ENCODE measurements at regions not wholly inside any gene's neighbourhood (a gene's known extent, or its start where the extent isn't known, plus 50 kb on each side); places are given as distances from the start of the nearest gene placed in this dataset.
"Not testable (repeated sequence)": the region's sequence is repeated elsewhere in the genome, so short reads cannot be mapped to it uniquely, and the experiment has no call there.

DNA sequence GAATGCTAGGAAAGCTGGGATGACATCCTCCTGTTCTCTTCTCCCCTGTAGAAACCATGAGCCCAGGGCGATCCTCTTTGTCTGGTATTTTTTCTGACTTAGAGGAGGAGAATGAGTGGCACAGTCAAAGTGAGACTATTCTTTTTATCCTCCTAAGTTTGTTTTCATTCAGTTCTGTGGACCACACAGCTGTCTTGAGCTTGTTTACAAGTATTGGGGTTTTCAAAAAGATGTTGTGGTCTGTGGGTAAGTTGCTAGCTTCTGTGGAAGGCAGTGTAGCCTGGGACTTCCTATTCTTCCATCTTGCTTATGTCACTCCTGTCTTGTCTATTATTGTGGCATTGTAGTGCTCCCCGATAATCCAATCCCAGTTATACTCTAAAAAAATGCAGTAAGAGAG lies 223.0 kb downstream of the PAPSS1 start:
- Mint-ChIP-seq H3K36me3 (ENCODE audit: low read depth) (no peaks in the 10 kb centered on the region), H3K9me3 (no peaks in the 10 kb centered on the region)

DNA sequence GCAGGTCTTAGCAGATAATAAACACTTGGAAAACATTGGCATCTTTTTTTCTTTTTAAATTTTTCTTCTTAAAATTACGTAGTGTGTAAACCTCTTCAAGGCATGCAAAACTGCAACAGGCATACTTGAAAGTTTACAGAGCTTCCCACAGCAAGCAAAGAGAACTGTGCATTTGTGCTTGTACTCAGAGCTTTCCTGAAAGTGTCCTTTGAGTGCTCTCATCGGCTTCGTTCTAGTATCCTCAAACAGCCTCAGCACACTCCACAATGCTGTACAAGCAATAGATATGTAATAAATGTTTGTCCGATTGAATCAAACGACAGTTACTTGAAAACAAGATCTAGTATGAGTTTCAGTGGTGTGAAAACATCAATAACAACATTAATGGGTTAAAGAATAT lies 227.5 kb downstream of the PAPSS1 start:
- Mint-ChIP-seq H3K27me3 (ENCODE audit: low read depth) (no peaks in the 10 kb centered on the region), H3K9me3 (no peaks in the 10 kb centered on the region), H3K27ac (no peak overlapping the region), H3K4me3 (ENCODE audit: low read depth) (no peak overlapping the region), H3K36me3 (ENCODE audit: low read depth) (no peaks in the 10 kb centered on the region), H3K4me1 (ENCODE audit: low read depth) (peaks cover 7% of the 10 kb centered on the region)
- intact Hi-C loops (cut with micrococcal nuclease), result no loop called here
- no peak for DNase-seq (ENCODE audit: low spot score)

More for the DNA sequence above, 223.0 kb downstream of the PAPSS1 start:
- intact Hi-C loops (cut with micrococcal nuclease), result no loop called here
- Mint-ChIP-seq H3K27ac (no peak overlapping the region), H3K4me3 (ENCODE audit: low read depth) (no peak overlapping the region), H3K27me3 (ENCODE audit: low read depth) (no peaks in the 10 kb centered on the region), H3K4me1 (ENCODE audit: low read depth) (peaks cover 9% of the 10 kb centered on the region)
- no peak for DNase-seq (ENCODE audit: low spot score)

DNA sequence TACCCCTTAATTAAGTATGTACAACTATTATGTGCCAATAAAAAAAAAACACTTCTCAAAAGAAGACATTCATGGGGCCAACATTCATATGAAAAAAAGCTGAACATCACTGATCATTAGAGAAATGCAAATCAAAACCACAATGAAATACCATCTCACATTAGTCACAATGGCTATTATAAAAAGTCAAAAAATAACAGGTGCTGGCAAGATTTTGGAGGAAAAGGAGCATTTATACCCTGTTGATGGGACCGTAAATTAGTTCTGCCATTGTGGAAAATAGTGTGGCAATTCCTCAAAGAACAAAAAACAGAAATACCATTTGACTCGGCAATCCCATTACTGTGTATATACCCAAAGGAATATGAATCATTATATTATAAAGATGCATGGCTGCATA lies 229.9 kb downstream of the PAPSS1 start:
- Mint-ChIP-seq H3K4me1 (ENCODE audit: low read depth) (no peaks in the 10 kb centered on the region), H3K27ac (no peak overlapping the region), H3K9me3 (no peaks in the 10 kb centered on the region), H3K36me3 (ENCODE audit: low read depth) (no peaks in the 10 kb centered on the region), H3K4me3 (ENCODE audit: low read depth) (no peak overlapping the region), H3K27me3 (ENCODE audit: low read depth) (no peaks in the 10 kb centered on the region)
- intact Hi-C loops (cut with micrococcal nuclease), result no loop called here
- DNase-seq (ENCODE audit: low spot score), result no peak

DNA sequence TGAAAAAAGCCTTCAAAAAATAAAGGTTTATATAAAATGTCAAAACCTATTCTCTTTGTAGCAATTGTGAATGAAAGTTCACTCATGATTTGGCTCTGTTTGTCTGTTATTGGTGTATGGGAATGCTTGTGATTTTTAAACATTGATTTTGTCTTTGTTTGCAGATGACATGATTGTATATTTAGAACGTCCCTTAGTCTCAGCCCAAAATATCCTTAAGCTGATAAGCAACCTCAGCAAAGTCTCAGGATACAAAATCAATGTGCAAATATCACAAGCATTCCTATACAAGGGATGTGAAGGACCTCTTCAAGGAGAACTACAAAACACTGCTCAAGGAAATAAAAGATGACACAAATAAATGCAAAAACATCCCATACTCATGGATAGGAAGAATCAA lies 236.4 kb downstream of the PAPSS1 start:
- H3K9me3 Mint-ChIP-seq, result peaks cover 15% of the 10 kb centered on the region
- H3K36me3 Mint-ChIP-seq (ENCODE audit: low read depth); H3K4me1 Mint-ChIP-seq (ENCODE audit: low read depth); H3K27ac Mint-ChIP-seq; H3K4me3 Mint-ChIP-seq (ENCODE audit: low read depth); DNase-seq (ENCODE audit: low spot score); intact Hi-C loops (cut with micrococcal nuclease); H3K27me3 Mint-ChIP-seq (ENCODE audit: low read depth): not testable (repeated sequence)

DNA sequence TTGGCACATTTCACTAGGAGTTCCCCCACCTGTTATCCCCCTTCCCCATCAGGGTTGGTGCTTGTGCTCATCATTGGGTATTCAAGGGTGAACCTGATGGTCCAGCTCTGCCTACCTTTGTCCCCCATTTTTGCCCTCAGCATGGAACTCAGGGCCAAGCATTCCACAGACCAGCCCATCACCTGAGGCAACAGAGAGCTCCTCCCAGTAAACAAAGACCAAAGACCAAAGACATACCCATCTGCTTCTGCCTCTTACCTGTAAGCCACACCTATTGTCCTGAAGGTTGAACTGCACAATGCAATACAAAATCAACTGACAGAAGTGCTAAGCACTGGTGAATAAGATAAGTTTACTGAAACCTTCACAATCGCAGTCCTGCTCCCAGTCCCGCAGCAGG lies 237.5 kb downstream of the PAPSS1 start:
- Mint-ChIP-seq H3K27ac (no peak overlapping the region), H3K9me3 (peaks cover 15% of the 10 kb centered on the region), H3K27me3 (ENCODE audit: low read depth) (no peaks in the 10 kb centered on the region), H3K4me3 (ENCODE audit: low read depth) (no peak overlapping the region), H3K36me3 (ENCODE audit: low read depth) (no peaks in the 10 kb centered on the region), H3K4me1 (ENCODE audit: low read depth) (no peaks in the 10 kb centered on the region)
- DNase-seq (ENCODE audit: low spot score), result no peak
- intact Hi-C loops (cut with micrococcal nuclease), result no loop called here

DNA sequence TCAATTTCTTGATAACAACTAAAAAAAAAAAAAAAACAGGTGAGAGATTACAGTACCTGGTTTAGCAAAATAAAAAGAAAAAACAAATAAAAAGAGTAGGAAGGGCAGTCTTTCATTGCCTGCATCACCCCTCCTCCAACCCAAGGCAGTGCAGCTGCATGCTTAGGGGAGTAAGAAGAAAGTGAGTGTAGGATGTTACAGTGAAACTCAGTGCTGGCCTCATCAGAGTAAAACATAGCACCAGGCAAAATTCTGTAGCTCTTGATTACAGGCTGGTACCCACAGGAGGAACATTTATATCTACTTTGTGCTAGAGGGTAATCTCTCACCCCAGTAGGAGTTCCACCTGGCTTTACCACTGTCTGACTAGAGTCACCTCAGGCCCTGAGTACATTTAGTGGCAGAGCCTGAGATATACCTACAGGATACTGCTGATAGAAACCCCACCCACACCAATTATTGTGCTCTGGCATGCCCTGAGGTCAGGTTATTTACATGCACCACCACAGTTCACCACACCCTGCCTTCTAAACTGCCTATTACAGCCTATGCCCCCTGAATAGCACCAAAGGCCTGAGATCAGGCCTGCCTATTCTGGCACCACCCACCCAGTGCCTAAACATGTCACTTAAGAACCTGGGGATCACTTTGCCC lies 241.6 kb downstream of the PAPSS1 start:
- Mint-ChIP-seq H3K36me3 (ENCODE audit: low read depth) (no peaks in the 10 kb centered on the region), H3K4me3 (ENCODE audit: low read depth) (no peak overlapping the region), H3K27ac (no peak overlapping the region), H3K9me3 (peaks cover 10% of the 10 kb centered on the region), H3K4me1 (ENCODE audit: low read depth) (no peaks in the 10 kb centered on the region), H3K27me3 (ENCODE audit: low read depth) (no peaks in the 10 kb centered on the region)
- intact Hi-C loops (cut with micrococcal nuclease), result no loop called here
- no peak for DNase-seq (ENCODE audit: low spot score)

DNA sequence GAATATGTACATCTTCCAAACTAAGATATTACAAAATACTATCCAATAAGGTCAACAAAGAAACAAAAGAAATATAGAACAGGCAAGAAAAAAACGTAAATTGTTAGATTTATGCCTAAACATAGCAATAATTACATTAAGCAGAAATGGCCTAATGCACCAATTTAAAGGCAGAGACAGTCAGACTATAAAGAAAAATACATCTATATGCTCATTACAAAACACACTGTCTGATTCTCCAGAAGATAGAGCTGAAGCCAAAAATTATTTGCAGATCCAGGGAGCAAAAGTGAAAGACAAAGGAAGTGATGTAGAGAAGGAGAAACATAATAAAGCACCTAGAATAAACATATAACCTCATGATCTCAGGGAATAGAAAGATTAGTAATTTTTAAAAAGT lies 246.9 kb downstream of the PAPSS1 start:
- H3K4me3 Mint-ChIP-seq (ENCODE audit: low read depth), result no peak overlapping the region
- no peaks in the 10 kb centered on the region for H3K36me3 Mint-ChIP-seq (ENCODE audit: low read depth)
- no peak overlapping the region for H3K27ac Mint-ChIP-seq
- H3K4me1 Mint-ChIP-seq (ENCODE audit: low read depth), result no peaks in the 10 kb centered on the region
- intact Hi-C loops (cut with micrococcal nuclease), result no loop called here
- no peaks in the 10 kb centered on the region for H3K27me3 Mint-ChIP-seq (ENCODE audit: low read depth)
- no peaks in the 10 kb centered on the region for H3K9me3 Mint-ChIP-seq
- DNase-seq (ENCODE audit: low spot score), result no peak

DNA sequence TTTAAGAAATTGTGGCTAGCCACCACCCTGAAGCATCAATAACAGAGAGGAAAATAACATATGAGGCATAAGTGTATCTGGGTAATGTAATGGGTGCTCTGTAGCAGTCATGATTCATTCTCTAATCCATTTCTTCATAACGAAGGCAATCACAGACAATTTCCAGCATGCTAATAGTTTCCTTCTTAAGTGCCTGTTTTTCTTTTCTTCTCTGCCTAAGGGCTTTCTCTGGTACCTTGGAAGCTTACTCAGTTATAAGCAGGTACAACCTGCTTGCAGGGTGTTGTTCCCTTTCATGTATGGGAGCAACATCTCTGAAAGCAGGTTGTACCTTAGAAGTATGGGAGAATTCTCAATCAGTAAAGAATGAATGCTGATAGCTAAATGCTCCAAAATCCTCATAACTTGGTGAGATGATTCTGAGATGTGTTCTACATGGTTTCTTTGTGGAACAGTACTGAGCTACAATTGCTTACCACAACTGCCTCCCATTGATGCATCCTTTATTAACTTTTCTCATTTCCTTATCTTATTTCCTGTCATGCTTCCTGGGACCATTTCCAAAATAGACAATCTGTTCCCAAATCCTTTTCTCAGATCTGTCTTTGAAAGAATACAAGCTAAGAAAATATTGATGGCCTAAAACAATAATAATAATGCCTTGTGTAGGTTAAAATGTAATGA lies 247.6 kb downstream of the PAPSS1 start:
- Mint-ChIP-seq H3K4me3 (ENCODE audit: low read depth) (no peak overlapping the region), H3K4me1 (ENCODE audit: low read depth) (no peaks in the 10 kb centered on the region), H3K36me3 (ENCODE audit: low read depth) (no peaks in the 10 kb centered on the region), H3K27me3 (ENCODE audit: low read depth) (no peaks in the 10 kb centered on the region), H3K9me3 (no peaks in the 10 kb centered on the region), H3K27ac (no peak overlapping the region)
- no peak for DNase-seq (ENCODE audit: low spot score)
- intact Hi-C loops (cut with micrococcal nuclease), result no loop called here

DNA sequence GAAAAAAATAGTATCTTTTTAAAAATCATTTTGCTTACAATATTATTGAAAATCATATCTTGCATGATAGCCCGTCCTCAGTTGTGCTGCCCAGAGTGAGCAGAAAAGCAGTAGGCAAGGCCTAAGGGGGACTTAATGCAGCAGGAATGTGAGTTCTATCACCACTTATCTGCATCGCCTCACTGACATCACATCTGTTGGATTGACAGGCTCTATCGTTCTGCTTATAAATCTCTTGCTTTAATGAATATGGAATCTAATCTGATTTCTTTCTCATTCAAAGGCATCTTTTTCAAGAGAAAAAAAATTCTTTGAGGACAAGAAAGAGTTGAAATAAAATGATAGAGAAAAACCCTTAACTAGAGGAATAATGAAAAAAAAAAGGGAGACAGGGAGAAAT lies 249.9 kb downstream of the PAPSS1 start:
- no peak overlapping the region for H3K4me3 Mint-ChIP-seq (ENCODE audit: low read depth)
- H3K36me3 Mint-ChIP-seq (ENCODE audit: low read depth), result no peaks in the 10 kb centered on the region
- no peak overlapping the region for H3K27ac Mint-ChIP-seq
- intact Hi-C loops (cut with micrococcal nuclease), result no loop called here
- DNase-seq (ENCODE audit: low spot score), result no peak
- H3K9me3 Mint-ChIP-seq, result no peaks in the 10 kb centered on the region
- no peaks in the 10 kb centered on the region for H3K27me3 Mint-ChIP-seq (ENCODE audit: low read depth)
- H3K4me1 Mint-ChIP-seq (ENCODE audit: low read depth), result no peaks in the 10 kb centered on the region

DNA sequence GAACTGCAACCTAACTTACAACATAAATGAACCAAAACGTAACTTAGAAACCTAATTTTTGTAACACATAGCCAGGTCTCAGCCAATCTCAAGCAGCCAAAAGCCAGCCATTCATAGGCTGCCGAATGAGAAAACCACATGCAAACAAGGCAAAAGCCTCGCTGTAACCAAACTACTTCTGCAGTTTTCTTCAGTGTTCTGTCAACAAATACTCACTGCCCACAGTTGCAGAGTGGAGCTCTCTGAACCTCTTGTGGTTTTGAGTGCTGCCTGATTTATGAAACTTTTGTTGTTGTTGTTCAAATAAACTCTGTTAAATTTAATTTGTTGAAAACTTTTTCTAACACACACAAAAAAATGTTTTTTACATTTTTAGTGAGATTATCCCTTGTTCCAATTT lies 251.2 kb downstream of the PAPSS1 start:
- intact Hi-C loops (cut with micrococcal nuclease), result no loop called here
- H3K9me3 Mint-ChIP-seq, result no peaks in the 10 kb centered on the region
- no peaks in the 10 kb centered on the region for H3K27me3 Mint-ChIP-seq (ENCODE audit: low read depth)
- no peaks in the 10 kb centered on the region for H3K36me3 Mint-ChIP-seq (ENCODE audit: low read depth)
- H3K4me1 Mint-ChIP-seq (ENCODE audit: low read depth), result no peaks in the 10 kb centered on the region
- DNase-seq (ENCODE audit: low spot score), result no peak
- no peak overlapping the region for H3K27ac Mint-ChIP-seq
- no peak overlapping the region for H3K4me3 Mint-ChIP-seq (ENCODE audit: low read depth)

DNA sequence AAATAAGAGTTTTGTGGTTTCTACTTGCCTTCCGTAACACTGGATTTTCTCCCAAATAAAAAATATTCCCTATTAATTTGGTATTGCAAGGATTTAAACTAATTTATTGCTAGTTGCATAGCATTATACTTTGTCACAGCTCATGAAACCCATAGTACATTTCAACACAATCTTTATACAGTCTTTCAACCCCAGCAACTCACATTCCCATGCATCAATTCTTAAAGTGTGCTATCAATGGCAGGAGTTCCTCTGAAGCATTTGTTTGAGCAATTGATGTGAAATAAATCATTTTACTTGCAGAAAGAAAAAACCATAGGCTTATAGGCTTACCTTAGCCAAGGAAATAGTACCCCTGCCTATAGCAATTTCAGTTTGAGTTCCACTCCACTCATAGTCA lies 251.9 kb downstream of the PAPSS1 start:
- Mint-ChIP-seq H3K36me3 (ENCODE audit: low read depth) (no peaks in the 10 kb centered on the region), H3K27me3 (ENCODE audit: low read depth) (no peaks in the 10 kb centered on the region), H3K4me1 (ENCODE audit: low read depth) (no peaks in the 10 kb centered on the region), H3K27ac (no peak overlapping the region), H3K4me3 (ENCODE audit: low read depth) (no peak overlapping the region), H3K9me3 (no peaks in the 10 kb centered on the region)
- intact Hi-C loops (cut with micrococcal nuclease), result no loop called here
- no peak for DNase-seq (ENCODE audit: low spot score)

DNA sequence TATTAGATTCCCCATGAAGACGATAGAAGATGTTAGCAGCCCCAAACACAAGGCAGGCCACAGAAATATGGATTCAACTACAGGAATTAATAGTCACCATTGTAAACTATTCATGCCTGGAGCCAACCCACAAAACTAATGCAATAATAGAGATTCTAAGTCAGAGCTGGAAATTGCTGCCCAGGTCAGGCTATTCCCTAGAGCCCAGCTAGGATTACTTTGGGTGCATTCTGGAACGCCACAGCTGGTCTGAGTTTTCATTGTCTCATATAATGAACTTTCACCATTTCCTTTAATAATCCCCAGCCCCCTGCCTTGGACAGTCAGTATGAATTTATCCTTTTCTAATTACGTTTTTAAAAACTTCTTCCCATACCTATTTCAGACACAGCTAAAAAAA lies 252.6 kb downstream of the PAPSS1 start:
- H3K36me3 Mint-ChIP-seq (ENCODE audit: low read depth), result no peaks in the 10 kb centered on the region
- no peak for DNase-seq (ENCODE audit: low spot score)
- no peak overlapping the region for H3K27ac Mint-ChIP-seq
- H3K4me1 Mint-ChIP-seq (ENCODE audit: low read depth), result no peaks in the 10 kb centered on the region
- intact Hi-C loops (cut with micrococcal nuclease), result no loop called here
- no peak overlapping the region for H3K4me3 Mint-ChIP-seq (ENCODE audit: low read depth)
- H3K9me3 Mint-ChIP-seq, result no peaks in the 10 kb centered on the region
- H3K27me3 Mint-ChIP-seq (ENCODE audit: low read depth), result no peaks in the 10 kb centered on the region

DNA sequence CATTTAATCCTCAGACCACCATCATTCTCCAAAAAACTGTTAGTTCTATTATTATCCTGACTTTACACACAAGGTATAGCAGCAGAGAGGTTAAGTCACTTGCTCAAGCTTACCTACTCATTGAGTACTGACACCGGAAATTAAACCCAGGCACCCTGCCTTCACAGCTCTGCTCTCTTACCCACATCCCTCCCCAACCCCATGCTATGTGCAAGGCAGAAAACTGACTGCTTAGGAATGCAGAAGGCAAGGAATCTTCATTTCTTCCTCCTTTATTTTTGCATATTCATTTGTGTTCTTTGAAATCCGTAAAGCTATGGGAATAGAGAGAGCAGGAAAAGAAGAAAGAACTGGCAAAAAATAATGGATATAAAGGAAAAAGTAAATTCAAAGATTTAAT lies 261.8 kb downstream of the PAPSS1 start:
- Mint-ChIP-seq H3K4me1 (ENCODE audit: low read depth) (no peaks in the 10 kb centered on the region), H3K9me3 (no peaks in the 10 kb centered on the region), H3K4me3 (ENCODE audit: low read depth) (no peak overlapping the region), H3K27me3 (ENCODE audit: low read depth) (peaks cover 2% of the 10 kb centered on the region), H3K27ac (no peak overlapping the region), H3K36me3 (ENCODE audit: low read depth) (no peaks in the 10 kb centered on the region)
- DNase-seq (ENCODE audit: low spot score), result no peak
- intact Hi-C loops (cut with micrococcal nuclease), result no loop called here

DNA sequence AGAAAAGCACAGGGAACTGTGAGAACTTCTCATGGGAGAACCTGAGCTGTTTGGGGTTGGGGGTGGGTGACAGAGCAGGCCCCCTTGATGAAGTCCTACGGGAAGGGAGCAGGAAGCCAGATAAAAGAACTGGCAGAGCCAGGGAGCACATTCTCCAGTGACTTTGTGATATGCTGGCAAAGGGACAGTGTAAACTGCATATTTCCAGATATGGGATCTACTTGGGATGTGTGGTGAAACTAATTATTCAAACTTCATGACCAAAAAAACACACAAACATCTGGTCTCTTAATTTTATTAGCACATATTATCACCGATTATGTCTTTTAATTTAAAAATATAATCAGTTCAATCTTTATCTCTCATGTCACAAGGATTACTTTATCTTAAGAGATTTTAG lies 266.0 kb downstream of the PAPSS1 start:
- H3K4me1 Mint-ChIP-seq (ENCODE audit: low read depth), result no peaks in the 10 kb centered on the region
- DNase-seq (ENCODE audit: low spot score), result no peak
- no peaks in the 10 kb centered on the region for H3K9me3 Mint-ChIP-seq
- intact Hi-C loops (cut with micrococcal nuclease), result no loop called here
- no peak overlapping the region for H3K27ac Mint-ChIP-seq
- peaks cover 2% of the 10 kb centered on the region for H3K27me3 Mint-ChIP-seq (ENCODE audit: low read depth)
- no peak overlapping the region for H3K4me3 Mint-ChIP-seq (ENCODE audit: low read depth)
- H3K36me3 Mint-ChIP-seq (ENCODE audit: low read depth), result no peaks in the 10 kb centered on the region

All from activated T-helper 2 cell treated with anti-CD3 and anti-CD28 coated beads, Interferon-gamma antibody, Interleukin-2, Interleukin-4, amounts not matched to agents 10 μg/mL and 5 μg/mL and 100 μg/mL, durations not matched to agents 14 hours and 24 hours and 36 hours (primary cell).